Breast epithelium (tissue), 3 donors: ENCODE measurements at regions not wholly inside any gene's neighbourhood (a gene's known extent, or its start where the extent isn't known, plus 50 kb on each side); places are given as distances from the start of the nearest gene placed in this dataset.

Experiments
- POLR2A ChIP-seq: fragments of 450-650 bp; IDR thresholded peaks from one replicate; pipeline ENCODE4 v1.6.1; 2016; ENCODE audit warnings: antibody characterized with exemption, mild to moderate bottlenecking, moderate library complexity
- TF ChIP-seq, protein P1 (sequence below), 3 donors: fragments of 450-650 bp; IDR thresholded peaks; one replicate each; pipeline ENCODE4 v1.5.1; 2016 to 2017; ENCODE audit warnings: antibody characterized with exemption in 3 of 3, mild to moderate bottlenecking in 3 of 3, moderate library complexity in 3 of 3

- TF ChIP-seq, protein P1, sequence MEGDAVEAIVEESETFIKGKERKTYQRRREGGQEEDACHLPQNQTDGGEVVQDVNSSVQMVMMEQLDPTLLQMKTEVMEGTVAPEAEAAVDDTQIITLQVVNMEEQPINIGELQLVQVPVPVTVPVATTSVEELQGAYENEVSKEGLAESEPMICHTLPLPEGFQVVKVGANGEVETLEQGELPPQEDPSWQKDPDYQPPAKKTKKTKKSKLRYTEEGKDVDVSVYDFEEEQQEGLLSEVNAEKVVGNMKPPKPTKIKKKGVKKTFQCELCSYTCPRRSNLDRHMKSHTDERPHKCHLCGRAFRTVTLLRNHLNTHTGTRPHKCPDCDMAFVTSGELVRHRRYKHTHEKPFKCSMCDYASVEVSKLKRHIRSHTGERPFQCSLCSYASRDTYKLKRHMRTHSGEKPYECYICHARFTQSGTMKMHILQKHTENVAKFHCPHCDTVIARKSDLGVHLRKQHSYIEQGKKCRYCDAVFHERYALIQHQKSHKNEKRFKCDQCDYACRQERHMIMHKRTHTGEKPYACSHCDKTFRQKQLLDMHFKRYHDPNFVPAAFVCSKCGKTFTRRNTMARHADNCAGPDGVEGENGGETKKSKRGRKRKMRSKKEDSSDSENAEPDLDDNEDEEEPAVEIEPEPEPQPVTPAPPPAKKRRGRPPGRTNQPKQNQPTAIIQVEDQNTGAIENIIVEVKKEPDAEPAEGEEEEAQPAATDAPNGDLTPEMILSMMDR (IDR thresholded peaks at IDR 0.05), result no peak
- no peak for TF ChIP-seq POLR2A
Observed at GRCh38 chr4:3829211-3829955, 63.2 kb downstream of the ADRA2C start.
